SH-SY5Y (cell line): ENCODE measurements at regions not wholly inside any gene's neighbourhood (a gene's known extent, or its start where the extent isn't known, plus 50 kb on each side); places are given as distances from the start of the nearest gene placed in this dataset.

Experiments used
- GATA2 ChIP-seq: IDR thresholded peaks from 2 replicates; pipeline ENCODE4 v1.6.1; 2011; ENCODE audit warnings: mild to moderate bottlenecking, low read depth, low read length
- GATA3 ChIP-seq: IDR thresholded peaks from 2 replicates; pipeline ENCODE4 v1.6.1; 2011; ENCODE audit warnings: low read depth, mild to moderate bottlenecking, low read length, moderate library complexity

DNA sequence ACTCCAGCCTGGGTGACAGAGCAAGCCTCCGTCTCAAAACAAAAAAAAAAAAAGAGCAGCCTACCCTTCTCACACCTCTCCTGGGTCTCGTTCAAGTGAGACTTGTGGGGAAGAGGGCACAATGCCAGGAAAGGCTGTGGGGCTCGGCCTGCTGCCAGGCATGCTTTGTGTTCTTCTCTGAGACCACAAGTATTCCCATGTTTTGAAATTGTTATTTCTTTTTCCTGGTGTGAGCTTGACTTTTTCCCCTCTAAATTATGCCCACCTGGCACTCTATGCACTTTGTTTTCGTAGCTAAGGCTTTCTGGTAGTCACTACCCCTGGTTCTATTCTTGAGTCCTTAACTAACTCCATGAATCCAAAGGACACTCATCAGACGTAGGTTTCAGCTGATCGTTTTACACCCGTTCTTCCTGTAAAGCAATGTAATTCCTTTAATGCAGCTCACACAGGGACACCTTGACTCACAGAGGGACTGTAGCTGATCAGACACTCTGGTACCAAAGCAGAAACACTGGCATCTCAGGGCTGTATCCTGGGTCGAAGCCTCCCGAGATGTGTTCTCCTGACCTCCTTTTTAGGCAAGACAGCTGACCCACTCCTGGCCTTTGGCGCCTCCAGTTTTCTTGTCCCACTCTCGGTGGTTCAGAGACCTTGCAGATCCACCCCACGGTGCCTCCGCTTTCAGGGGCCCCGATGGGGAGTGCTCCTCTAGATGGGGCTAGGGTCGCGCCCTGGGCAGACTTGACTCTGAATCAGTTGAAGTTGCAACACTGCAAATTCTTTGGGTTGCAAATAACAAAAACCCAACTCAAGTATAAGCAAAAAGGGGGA, 193.3 kb upstream of the AGAP1 start:
- TF ChIP-seq GATA2 (no peak), GATA3 (no peak)

DNA sequence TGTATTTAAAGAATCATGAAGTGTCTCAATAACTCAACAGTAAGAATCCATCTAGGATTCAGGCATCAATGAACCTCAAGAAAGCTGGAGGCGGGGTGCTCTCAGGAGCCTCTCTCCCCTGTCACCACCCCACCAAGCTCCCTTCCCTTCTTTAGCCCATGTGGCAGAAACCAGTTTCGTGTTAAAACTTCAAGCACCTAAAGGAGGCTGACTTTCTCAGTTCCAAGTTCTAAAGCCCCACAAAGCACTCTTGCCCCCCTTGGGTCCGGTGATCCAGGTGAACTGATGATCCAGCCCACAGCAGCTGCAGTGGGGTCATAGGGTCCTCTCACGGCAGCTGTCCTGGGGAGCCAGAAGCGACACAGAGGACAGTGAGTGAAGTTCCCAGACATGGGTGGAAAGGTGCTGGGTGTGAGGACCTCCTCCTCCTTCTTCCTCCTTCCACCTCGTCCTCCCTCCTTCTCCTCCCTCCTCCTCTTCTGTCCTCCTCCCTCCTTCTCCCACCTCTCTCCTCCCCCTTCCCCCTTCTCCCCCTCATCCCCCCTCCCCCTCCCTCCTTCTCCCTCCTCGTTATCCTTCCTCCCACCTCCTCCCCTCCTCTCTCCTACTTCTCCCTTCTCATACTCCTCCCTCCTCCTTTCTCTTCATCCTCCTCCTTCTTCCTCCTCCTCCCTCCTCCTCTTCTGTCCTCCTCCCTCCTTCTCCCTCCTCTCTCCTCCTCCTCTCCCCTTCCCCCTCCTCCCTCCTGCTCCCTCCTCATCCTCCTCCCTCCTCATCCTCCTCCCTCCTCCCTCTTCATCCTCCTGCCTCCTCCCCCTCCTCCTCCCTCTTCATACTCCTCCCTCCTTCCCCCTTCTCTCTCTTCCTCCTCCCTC, 192.4 kb upstream of the AGAP1 start:
- TF ChIP-seq GATA3 (no peak), GATA2 (no peak)

DNA sequence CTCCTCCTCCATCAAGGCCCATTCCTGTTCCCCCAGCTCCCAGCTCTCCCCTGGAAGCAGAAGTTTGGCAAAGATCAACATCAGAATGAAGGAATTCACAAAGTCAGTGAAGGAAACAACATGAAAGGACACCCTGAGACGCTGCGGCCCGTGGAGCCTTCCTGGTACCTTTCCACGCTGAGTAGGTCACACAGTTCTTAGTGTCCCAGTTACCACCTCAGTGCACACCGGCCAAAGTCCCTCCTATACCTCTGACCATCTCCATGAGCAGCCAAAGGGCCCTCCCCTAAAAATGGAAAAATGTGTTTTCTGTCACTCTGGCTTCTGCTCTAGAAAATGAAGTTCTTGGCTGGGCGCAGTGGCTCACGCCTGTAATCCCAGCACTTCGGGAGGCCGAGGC, 191.6 kb upstream of the AGAP1 start:
- TF ChIP-seq GATA2 (no peak), GATA3 (no peak)

DNA sequence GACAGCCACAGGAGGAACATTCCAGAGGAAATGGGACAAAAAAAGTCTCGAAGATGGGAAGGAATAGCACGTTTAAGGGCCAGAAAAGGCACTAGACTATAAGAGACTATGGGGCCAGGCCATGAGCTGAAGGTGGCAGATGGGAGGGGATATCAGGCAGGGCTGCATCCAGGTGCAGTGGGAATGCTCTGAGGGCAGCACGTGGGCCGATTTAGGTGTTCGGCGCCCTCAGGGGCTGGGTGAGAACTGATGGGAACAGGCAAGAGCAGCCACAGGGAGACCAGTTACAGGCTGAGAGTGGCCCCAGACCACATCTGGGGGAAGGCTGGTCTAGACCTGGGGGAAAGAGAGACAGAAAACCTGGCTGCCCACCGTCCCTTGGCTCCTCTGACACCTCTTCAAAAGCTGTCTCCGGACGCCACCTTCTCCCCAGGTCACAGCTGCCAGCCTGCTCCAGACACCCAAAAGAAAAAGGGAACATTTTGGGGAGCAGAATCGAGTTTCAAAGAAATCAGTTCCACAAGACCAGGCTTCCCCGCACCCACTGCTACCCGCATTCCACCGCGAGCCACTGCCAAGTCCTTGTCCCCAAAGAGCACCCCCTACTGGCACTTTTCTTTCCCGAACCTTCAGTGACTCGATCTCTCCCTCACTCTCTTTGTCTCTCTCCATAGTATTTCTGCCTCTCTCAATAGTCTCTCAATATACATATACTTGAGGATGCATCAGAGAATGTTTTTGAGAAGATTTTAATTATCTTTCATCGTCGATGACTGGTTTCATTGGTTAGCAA, 190.1 kb upstream of the AGAP1 start:
- TF ChIP-seq GATA2 (no peak), GATA3 (no peak)

DNA sequence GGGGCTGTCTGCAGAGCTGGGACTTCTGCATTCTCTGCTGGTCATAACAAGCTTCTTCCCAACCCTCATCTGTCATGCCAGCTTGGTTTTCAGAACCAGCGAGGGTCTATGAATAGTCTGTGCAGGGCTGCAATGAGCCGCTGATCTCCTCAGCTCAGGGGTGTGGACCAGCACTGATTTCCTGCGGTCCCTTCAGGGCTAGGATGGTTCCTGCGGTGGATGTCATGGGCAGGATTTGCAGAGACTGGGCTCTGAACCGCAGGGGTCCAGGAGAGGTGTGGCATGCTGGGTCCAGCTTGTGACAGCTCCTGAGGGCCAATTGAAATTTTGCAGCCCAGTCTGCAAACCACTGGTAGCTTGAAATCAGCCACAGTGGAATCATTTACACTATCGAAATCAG, 188.2 kb upstream of the AGAP1 start:
- TF ChIP-seq GATA2 = no peak
- no peak for TF ChIP-seq GATA3

DNA sequence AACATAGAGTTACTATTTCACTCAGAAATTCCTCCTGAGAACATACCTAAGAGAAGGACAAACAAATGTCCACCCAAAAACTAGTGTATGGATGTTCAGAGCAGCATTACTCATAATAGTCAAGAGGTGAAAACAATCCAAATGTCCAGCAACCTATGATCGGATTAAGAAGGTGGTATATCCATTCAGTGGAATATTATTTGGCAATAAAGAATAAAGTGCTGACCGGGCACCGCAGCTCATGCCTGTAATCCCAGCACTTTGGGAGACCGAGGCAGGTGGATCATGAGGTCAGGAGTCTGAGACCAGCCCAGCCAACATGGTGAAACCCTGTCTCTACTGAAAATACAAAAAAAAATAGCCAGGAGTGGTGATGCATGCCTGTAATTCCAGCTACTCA, 182.8 kb upstream of the AGAP1 start:
- TF ChIP-seq GATA3 = no peak

DNA sequence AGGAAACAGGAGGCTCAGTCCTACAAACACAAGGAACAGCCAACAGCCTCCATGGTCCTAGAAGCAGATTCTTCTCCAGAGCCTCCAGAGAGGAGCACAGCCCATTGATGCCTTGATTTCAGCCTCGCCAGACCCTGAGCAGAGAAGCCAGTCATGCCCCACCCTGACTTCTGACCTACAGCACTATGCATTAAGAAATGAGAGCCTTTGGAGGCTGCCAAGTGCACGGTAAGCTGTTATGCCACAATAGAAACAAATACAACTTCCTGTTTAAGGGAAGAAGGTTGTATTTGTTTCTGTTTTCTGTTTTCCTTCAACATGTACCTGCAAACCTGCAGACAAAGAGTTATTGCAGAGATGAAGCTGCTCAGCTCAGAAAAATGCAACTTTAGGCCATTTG, 181.3 kb upstream of the AGAP1 start:
- TF ChIP-seq GATA3 = no peak
- no peak for TF ChIP-seq GATA2

DNA sequence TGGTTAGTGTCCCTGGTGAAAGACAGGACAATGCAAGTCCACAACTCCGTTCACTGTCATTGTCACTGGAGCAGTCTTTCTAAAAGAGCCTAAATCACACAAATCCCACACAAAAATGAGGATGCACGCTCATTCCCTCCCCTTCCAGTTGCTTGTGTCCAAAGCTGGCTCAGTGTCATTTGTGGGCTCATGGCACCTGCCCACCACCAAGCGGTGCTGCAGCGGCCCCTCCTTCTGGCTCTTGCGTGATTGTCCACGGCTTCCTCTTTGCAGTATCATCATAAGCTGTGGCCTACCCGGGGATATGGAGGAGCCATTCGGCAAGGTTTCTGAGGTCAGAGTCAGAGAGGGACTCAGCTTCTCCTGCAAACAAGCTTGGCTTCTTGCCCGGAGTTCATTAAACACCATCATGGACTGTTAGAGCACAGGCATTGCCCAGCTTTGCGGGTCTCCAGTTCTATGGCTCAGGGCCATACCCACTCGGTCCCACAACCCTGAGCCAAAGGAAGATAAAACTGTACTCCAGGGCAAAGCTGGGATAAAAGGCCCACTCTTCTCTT, 179.4 kb upstream of the AGAP1 start:
- no peak for TF ChIP-seq GATA3
- TF ChIP-seq GATA2 = no peak

DNA sequence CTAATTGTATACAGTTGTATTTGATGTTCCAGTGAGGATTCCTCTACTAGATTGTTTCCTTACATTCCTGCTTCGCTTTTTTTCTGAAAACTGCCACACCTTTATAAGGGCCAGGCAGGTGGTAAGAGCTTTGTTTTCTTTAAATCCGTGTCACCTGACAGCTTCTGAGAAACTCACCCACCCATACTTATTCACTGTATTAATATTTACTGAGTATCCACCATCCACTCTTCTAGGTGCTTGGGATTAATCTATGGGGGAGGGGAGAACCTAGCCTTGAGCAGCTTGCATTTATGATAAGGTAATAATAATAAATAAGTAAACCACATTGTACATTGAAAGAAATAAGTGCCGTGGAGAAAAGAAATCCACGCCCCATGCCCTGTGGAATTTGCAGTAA, 174.7 kb upstream of the AGAP1 start:
- TF ChIP-seq GATA3 (no peak), GATA2 (no peak)

DNA sequence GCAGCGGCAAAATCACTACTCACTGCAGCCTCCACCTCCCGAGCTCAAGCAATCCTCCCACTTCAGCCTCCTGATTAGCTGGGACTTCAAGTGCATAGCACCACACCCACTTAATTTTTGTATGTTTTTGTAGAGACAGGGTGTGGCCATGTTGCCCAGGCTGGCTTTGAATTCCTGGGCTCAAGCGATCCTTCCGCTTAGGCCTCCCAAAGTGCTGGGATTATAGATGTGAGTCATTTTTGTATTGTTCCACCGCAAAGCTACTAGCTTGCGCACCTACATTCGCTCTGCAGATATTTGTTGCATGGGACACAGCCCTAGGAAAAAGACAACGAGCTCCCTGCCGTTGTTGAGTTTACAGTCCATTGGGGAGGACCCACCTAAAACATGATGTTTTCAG, 173.5 kb upstream of the AGAP1 start:
- no peak for TF ChIP-seq GATA2
- no peak for TF ChIP-seq GATA3

DNA sequence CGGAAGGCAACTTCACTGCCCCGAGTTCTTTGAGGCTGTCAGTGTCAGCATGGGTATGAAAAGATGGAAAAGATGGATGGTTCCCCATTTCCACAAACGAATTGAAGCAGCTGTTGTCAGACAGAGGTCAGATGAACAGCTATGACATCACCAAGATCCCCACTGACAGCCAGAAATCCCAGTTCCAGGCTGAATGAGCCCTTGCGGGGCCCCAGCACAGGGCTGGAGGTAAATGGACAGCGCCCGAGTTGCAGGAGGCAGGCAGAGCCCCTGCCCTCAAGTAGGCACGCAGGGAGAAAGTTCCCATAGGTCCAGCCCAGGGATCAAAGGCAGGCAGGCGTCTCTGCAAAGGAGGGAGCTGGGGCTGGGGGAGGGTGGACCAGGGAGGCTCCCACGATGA, 169.5 kb upstream of the AGAP1 start:
- no peak for TF ChIP-seq GATA3
- no peak for TF ChIP-seq GATA2

DNA sequence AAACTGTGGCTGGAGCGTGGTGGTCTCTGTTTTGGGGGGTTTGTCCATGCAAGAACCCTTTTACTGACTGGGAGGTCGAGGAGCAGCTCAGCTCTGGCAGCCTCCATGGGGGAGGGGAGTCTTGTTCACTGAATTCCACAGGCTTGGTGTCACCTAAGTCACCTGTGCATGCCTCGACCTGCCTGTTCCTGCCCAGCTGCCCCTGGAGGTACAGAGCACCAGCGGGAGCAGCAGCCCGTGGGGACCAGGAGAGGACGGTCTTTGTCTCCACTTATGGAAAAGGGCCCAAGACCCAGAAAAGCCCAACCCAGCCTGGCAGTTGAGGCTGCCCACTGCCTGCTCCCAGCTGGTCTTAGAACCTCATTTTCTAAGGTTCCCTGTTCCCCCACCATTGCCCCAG, 168.7 kb upstream of the AGAP1 start:
- TF ChIP-seq GATA2 (no peak), GATA3 (no peak)

DNA sequence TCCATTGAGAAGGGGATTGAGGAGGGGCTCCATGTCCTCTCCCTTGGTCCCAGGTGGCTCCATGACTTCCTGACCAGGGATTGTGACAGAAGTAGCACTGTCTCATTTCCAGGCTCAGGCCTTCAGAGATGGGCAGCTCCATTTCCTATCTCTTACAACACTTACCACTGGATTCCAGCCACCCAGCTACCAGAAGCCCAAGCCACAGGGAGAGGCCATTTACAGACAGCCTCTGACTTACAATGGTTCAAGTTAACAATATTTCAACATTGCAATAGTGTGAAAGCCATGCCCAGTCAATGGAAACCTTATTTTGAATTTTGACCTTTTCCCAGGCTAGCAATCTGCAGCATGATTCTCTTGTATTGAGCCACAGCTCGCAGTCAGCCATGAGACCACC, 164.9 kb upstream of the AGAP1 start:
- TF ChIP-seq GATA2 = no peak
- no peak for TF ChIP-seq GATA3

DNA sequence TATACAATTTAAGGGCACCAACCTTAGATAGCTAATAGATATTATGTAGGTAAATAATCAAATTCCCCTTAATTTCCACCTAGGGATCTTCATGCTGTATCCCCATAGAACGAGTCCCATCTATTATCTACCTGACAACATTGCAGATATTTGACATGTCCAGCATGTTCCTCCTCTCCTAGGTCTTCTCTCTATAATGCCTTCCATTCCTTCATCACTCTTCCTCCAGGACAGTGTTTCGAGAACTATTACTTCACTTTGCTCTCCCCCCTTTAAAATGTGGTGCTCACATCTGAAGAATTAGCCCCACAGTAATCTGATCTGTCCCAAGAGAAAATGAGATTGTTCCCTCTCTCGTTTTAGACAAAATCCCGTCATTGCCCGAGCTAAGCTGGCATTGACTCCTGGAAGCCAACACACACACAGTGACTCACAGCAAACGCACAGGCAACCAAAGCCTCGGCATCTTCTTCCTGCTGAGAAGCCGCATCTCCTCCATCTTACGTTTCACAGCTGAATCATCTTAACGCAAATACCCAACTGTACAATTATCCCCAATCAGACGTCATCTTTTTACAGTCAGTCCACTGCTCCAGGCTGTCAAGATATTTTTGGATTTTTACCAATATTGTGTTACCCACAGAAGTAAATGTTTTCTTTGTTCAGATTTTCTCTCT, 162.9 kb upstream of the AGAP1 start:
- no peak for TF ChIP-seq GATA2
- no peak for TF ChIP-seq GATA3

DNA sequence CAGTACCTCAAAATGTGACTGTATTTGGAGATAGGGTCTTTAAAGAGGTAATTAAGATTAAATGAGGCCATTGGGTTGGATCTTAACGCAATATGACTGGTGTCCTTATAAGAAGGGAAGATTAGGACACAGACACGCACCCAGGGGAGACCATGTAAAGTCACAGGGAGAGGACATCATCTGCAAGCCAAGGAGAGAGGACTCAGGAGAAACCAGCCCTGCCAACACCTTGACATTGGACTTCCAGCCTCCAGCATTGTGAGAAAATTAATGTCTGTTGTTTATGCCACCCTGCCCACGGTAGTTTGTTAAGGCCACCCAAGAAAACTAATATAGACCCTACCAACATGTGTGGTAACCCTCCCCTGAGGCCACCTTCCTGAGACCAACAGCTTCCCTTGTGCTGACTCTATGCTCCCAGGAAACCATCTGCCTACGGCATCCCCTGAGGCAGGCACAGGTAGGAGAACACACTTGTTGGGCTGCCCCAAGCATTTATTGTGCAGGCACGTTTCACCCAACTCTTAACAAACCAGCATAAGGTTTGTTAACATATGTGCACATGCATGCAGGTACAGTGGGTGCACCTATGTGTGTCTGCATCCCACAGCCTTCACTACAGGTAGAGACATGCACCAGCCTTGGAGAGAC, 161.5 kb upstream of the AGAP1 start:
- no peak for TF ChIP-seq GATA3
- no peak for TF ChIP-seq GATA2
